A549 (cell line): ENCODE measurements at regions not wholly inside any gene's neighbourhood (a gene's known extent, or its start where the extent isn't known, plus 50 kb on each side); places are given as distances from the start of the nearest gene placed in this dataset.

Source experiments
- ATAC-seq, 2 experiments: fragments of 200-7000 bp in 1 of 2; fragments of >200 bp in 1 of 2; cut with Nextera tagmentation in 1 of 2; cut with Tn5 transposase in 1 of 2; 3 replicates each; pipeline versions ENCODE4 v1.8.0 to v1.9.1; 2018 to 2020; ENCODE audit warnings: mild to moderate bottlenecking in 1 of 2, moderate library complexity in 1 of 2
- CTCF ChIA-PET: fragments of 300-600 bp; sonication (Branson Sonifier 250); formaldehyde crosslinking; extraction: SDS; loops from one replicate; lab custom pipeline; 2021; ENCODE audit warnings: antibody characterized with exemption, inconsistent platforms; lab: Yijun Ruan, JAX
- POLR2A ChIA-PET: fragments of 350-600 bp; formaldehyde crosslinking; extraction: SDS; loops from one replicate; lab custom pipeline; 2021; ENCODE audit warnings: antibody characterized with exemption, inconsistent platforms; lab: Yijun Ruan, JAX
- DNase-seq, 2 experiments: peaks; one replicate each; pipeline versions ENCODE4 v3.0.0 to v3.0.0-alpha.2; 2011 to 2016; ENCODE audit warnings: low read depth in 1 of 2, low spot score in 1 of 2
- FAIRE-seq: peaks from 2 replicates; lab custom pipeline; 2011; peaks lifted over from hg19 to GRCh38; lab: Jason Lieb, UNC
- H3K27ac ChIP-seq, 2 experiments: fragments of >200 bp; sonication (Bioruptor Twin); formaldehyde crosslinking; 3 replicates each; pipeline ENCODE4 v1.5.1; 2016 to 2017
- H3K4me1 ChIP-seq: fragments of >200 bp; sonication (Bioruptor Twin); formaldehyde crosslinking; 3 replicates; pipeline ENCODE4 v1.6.1; 2016
- H3K4me2 ChIP-seq: fragments of >200 bp; sonication (Bioruptor Twin); formaldehyde crosslinking; 3 replicates; pipeline ENCODE4 v1.6.1; 2016
- H3K4me3 ChIP-seq: fragments of >200 bp; sonication (Bioruptor Twin); formaldehyde crosslinking; 3 replicates; pipeline ENCODE4 v1.5.1; 2016
- H3K9me3 ChIP-seq: fragments of >200 bp; sonication (Bioruptor Twin); formaldehyde crosslinking; 3 replicates; pipeline ENCODE4 v1.6.1; 2016
- BHLHE40 ChIP-seq: IDR thresholded peaks from 2 replicates; pipeline ENCODE4 v1.6.1; 2012; ENCODE audit warnings: low read depth, low read length, inconsistent platforms
- CBX2 ChIP-seq: fragments of 200-600 bp; sonication (generic); IDR thresholded peaks from 2 replicates; pipeline ENCODE4 v1.6.1; 2016; ENCODE audit warnings: low read depth, mild to moderate bottlenecking, borderline replicate concordance
- CHD2 ChIP-seq: fragments of 150-350 bp; IDR thresholded peaks from 2 replicates; pipeline ENCODE4 v1.6.1; 2014; ENCODE audit warnings: low read length; ENCODE audit not compliant: partially characterized antibody
- CTCF ChIP-seq: fragments of >200 bp; sonication (Bioruptor Twin); formaldehyde crosslinking; IDR thresholded peaks from 3 replicates; pipeline ENCODE4 v1.5.1; 2016
- EHMT2 ChIP-seq: fragments of 200-600 bp; sonication (generic); IDR thresholded peaks from 2 replicates; pipeline ENCODE4 v1.6.1; 2016; ENCODE audit warnings: antibody characterized with exemption, low read depth, mild to moderate bottlenecking, moderate library complexity
- EP300 ChIP-seq, 2 experiments: fragments of >200 bp; sonication (Bioruptor Twin); formaldehyde crosslinking; IDR thresholded peaks; 2 replicates in 1 of 2; 3 replicates in 1 of 2; pipeline ENCODE4 v1.6.1; 2016 to 2017
- FOSB ChIP-seq: fragments of 250-450 bp; sonication (Bioruptor Pico); IDR thresholded peaks from 2 replicates; pipeline ENCODE4 v1.5.0; 2020; ENCODE audit warnings: mild to moderate bottlenecking, moderate library complexity
- FOXS1 ChIP-seq: fragments of 250-450 bp; sonication (Bioruptor Pico); IDR thresholded peaks from 2 replicates; pipeline ENCODE4 v1.5.0; 2020; ENCODE audit warnings: mild to moderate bottlenecking, moderate library complexity
- GATA3 ChIP-seq: IDR thresholded peaks from 2 replicates; pipeline ENCODE4 v1.6.1; 2012; ENCODE audit warnings: borderline replicate concordance
- HOXA7 ChIP-seq: fragments of 250-450 bp; sonication (Bioruptor Pico); IDR thresholded peaks from 2 replicates; pipeline ENCODE4 v1.5.0; 2020; ENCODE audit warnings: mild to moderate bottlenecking, moderate library complexity
- HOXB13 ChIP-seq: fragments of 250-450 bp; sonication (Bioruptor Pico); IDR thresholded peaks from 2 replicates; pipeline ENCODE4 v1.5.0; 2020; ENCODE audit warnings: low read depth, mild to moderate bottlenecking, moderate library complexity
- JUNB ChIP-seq: fragments of >200 bp; sonication (Bioruptor Twin); formaldehyde crosslinking; IDR thresholded peaks from 2 replicates; pipeline ENCODE4 v1.6.1; 2016
- KDM5A ChIP-seq: fragments of 200-600 bp; sonication (generic); IDR thresholded peaks from 2 replicates; pipeline ENCODE4 v1.6.1; 2016; ENCODE audit warnings: antibody characterized with exemption, mild to moderate bottlenecking
- MAX ChIP-seq: IDR thresholded peaks from 2 replicates; pipeline ENCODE4 v1.6.1; 2012
- PHF8 ChIP-seq: fragments of 200-600 bp; sonication (generic); IDR thresholded peaks from 2 replicates; pipeline ENCODE4 v1.6.1; 2016; ENCODE audit warnings: low read depth, mild to moderate bottlenecking, antibody characterized with exemption, moderate library complexity, borderline replicate concordance
- POLR2A ChIP-seq: IDR thresholded peaks from 2 replicates; pipeline ENCODE4 v1.6.1; 2012; ENCODE audit warnings: mild to moderate bottlenecking, low read length
- RARB ChIP-seq: fragments of 250-450 bp; sonication (Bioruptor Pico); IDR thresholded peaks from 2 replicates; pipeline ENCODE4 v1.8.0; 2021; ENCODE audit warnings: mild to moderate bottlenecking, moderate library complexity
- RNF2 ChIP-seq: fragments of 200-600 bp; sonication (generic); IDR thresholded peaks from 2 replicates; pipeline ENCODE4 v1.6.1; 2016; ENCODE audit warnings: low read depth, mild to moderate bottlenecking, antibody characterized with exemption, moderate library complexity, borderline replicate concordance
- SREBF2 ChIP-seq: fragments of 450-650 bp; IDR thresholded peaks from 2 replicates; pipeline ENCODE4 v1.6.1; 2014; ENCODE audit warnings: mild to moderate bottlenecking, moderate library complexity
- TFCP2L1 ChIP-seq: fragments of 250-450 bp; sonication (Bioruptor Pico); IDR thresholded peaks from 2 replicates; pipeline ENCODE4 v1.5.0; 2021; ENCODE audit warnings: mild to moderate bottlenecking
- ZC3H11A ChIP-seq: fragments of 450-650 bp; IDR thresholded peaks from 2 replicates; pipeline ENCODE4 v1.6.1; 2014; ENCODE audit warnings: antibody characterized with exemption, mild to moderate bottlenecking
- ZFP36 ChIP-seq: fragments of 450-650 bp; IDR thresholded peaks from 2 replicates; pipeline ENCODE4 v1.6.1; 2014; ENCODE audit warnings: borderline replicate concordance; ENCODE audit not compliant: partially characterized antibody
- ZSCAN20 ChIP-seq: fragments of 250-450 bp; sonication (Bioruptor Pico); IDR thresholded peaks from 2 replicates; pipeline ENCODE4 v1.8.0; 2022; ENCODE audit warnings: mild to moderate bottlenecking, moderate library complexity
- WGBS: methylation state at CpG from one replicate; pipeline ENCODE4 v1.1.6; 2017; ENCODE audit errors: missing lambda C conversion rate; 5-methylcytosine and 5-hydroxymethylcytosine counted together
- TF ChIP-seq, protein P1 (sequence below): IDR thresholded peaks from 2 replicates; pipeline ENCODE4 v1.6.1; 2012

DNA sequence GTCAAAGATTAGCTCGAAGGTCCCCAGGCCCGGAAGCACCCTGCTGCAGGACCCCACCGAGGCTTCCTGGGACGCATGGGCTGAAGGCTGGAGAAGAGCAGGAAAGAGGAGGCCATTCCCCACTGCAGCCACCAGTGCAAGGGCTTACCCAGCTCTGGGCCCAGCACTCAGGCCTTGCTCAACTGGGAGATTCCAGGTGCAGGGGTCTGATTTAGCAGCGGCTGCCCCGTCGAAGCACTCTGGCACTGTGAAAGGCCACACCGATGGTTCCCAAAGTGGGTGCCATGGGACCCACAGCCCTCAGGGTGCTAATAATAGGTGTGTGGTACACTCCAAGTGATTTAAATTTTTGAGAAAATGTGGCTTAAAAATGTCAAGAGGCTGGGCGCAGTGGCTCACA lies 130.9 kb downstream of the OAT start:
- ChIA-PET POLR2A (no interaction called here), CTCF (interaction anchor here (0.5 to 3.9 kb wide), 3 partner anchors 10 to 293 kb away, joined by 3 to 15 read pairs (median 4); no protein-coding TSS in a partner anchor)
- Histone ChIP-seq H3K27ac (no peak overlapping the region), H3K9me3 (no peaks in the 10 kb centered on the region), H3K4me1 (no peaks in the 10 kb centered on the region), H3K4me3 (no peak overlapping the region), H3K4me2 (no peak overlapping the region)
- 78% methylated on average over 6 of the region's 9 CpGs for WGBS
- DNase-seq (no peak), ATAC-seq (no peak), FAIRE-seq (no peak)
- TF ChIP-seq FOXS1 (CRISPR knock-in tag) (no peak), EHMT2 (no peak), MAX (no peak), RNF2 (no peak), CHD2 (no peak), SREBF2 (no peak), HOXA7 (CRISPR knock-in tag) (no peak), TFCP2L1 (CRISPR knock-in tag) (no peak), ZFP36 (no peak), ZC3H11A (no peak), JUNB (no peak)

GRCh38 chr10:124287071-124287685 lies 131.5 kb downstream of the OAT start:
- no peak for DNase-seq
- no peak overlapping the region for H3K4me2 ChIP-seq
- no peak overlapping the region for H3K27ac ChIP-seq
- no peaks in the 10 kb centered on the region for H3K9me3 ChIP-seq
- no peak for ATAC-seq
- FAIRE-seq = no peak
- no peak overlapping the region for H3K4me3 ChIP-seq
- TF ChIP-seq ZC3H11A (no peak), CBX2 (no peak), FOSB (no peak), ZSCAN20 (no peak), HOXB13 (CRISPR knock-in tag) (no peak), EP300 (IDR thresholded peaks at IDR 0.05) (no peak), RARB (no peak), GATA3 (no peak), SREBF2 (no peak), CTCF (no peak), KDM5A (no peak), CHD2 (no peak), PHF8 (no peak), TFCP2L1 (CRISPR knock-in tag) (no peak), POLR2A (no peak), BHLHE40 (no peak)
- TF ChIP-seq, protein P1, sequence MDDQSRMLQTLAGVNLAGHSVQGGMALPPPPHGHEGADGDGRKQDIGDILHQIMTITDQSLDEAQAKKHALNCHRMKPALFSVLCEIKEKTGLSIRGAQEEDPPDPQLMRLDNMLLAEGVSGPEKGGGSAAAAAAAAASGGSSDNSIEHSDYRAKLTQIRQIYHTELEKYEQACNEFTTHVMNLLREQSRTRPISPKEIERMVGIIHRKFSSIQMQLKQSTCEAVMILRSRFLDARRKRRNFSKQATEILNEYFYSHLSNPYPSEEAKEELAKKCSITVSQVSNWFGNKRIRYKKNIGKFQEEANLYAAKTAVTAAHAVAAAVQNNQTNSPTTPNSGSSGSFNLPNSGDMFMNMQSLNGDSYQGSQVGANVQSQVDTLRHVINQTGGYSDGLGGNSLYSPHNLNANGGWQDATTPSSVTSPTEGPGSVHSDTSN = no peak
- ChIA-PET CTCF (interaction anchor here (3.9 kb wide), 1 partner anchor 292 kb away, joined by 15 read pairs; no protein-coding TSS in a partner anchor), POLR2A (no interaction called here)
- no peaks in the 10 kb centered on the region for H3K4me1 ChIP-seq
- 77% methylated on average over 10 of the region's 10 CpGs for WGBS
